Calu3 (cell line): ENCODE measurements at regions not wholly inside any gene's neighbourhood (a gene's known extent, or its start where the extent isn't known, plus 50 kb on each side); places are given as distances from the start of the nearest gene placed in this dataset.
"Not testable (repeated sequence)": the region's sequence is repeated elsewhere in the genome, so short reads cannot be mapped to it uniquely, and the experiment has no call there.

Experiments used
- BruUV-seq: library from RNA; stranded (reverse); fragments of 400-500 nt; replicated peaks from 2 replicates; lab custom pipeline; 2021; lab: Mats Ljungman, UMichigan
- CTCF ChIA-PET: fragments of 300-600 bp; sonication (Branson Sonifier 250); formaldehyde crosslinking; loops from one replicate; lab custom pipeline; 2022; ENCODE audit warnings: antibody characterized with exemption; lab: Charles Lee
- DNase-seq: peaks from one replicate; pipeline ENCODE4 v3.0.0; 2022
- H3K27ac Mint-ChIP-seq: one replicate; pipeline ENCODE4 v1.8.0; 2022; ENCODE audit warnings: mixed read lengths; ENCODE audit not compliant: unreplicated experiment
- H3K27me3 Mint-ChIP-seq: one replicate; pipeline ENCODE4 v1.8.0; 2022; ENCODE audit warnings: mixed read lengths; ENCODE audit not compliant: unreplicated experiment
- H3K36me3 Mint-ChIP-seq: one replicate; pipeline ENCODE4 v1.8.0; 2022; ENCODE audit warnings: mild to moderate bottlenecking, moderate library complexity, mixed read lengths; ENCODE audit not compliant: insufficient read depth, unreplicated experiment
- H3K4me1 Mint-ChIP-seq: one replicate; pipeline ENCODE4 v1.8.0; 2022; ENCODE audit warnings: mild to moderate bottlenecking, low read depth, mixed read lengths; ENCODE audit not compliant: unreplicated experiment
- H3K4me3 Mint-ChIP-seq: one replicate; pipeline ENCODE4 v1.8.0; 2022; ENCODE audit warnings: mild to moderate bottlenecking, low read depth, moderate library complexity, mixed read lengths; ENCODE audit not compliant: unreplicated experiment
- H3K9me3 Mint-ChIP-seq: one replicate; pipeline ENCODE4 v1.8.0; 2022; ENCODE audit warnings: low read depth, mixed read lengths; ENCODE audit not compliant: unreplicated experiment
- intact Hi-C: fragments of 100-400 bp; cut with micrococcal nuclease; formaldehyde crosslinking; loops from one replicate; pipeline ENCODE4 v1.10.0; 2022; ENCODE audit not compliant: unreplicated experiment
- TF ChIP-seq, protein P1 (sequence below): fragments of 200-600 bp; IDR thresholded peaks from one replicate; pipeline ENCODE4 v1.8.0; 2022; ENCODE audit warnings: antibody characterized with exemption; ENCODE audit not compliant: unreplicated experiment

- DNase-seq, result no peak
- CTCF ChIA-PET, result no interaction called here
- H3K9me3 Mint-ChIP-seq, result peaks cover 8% of the 10 kb centered on the region
- peaks cover 18% of the 10 kb centered on the region for H3K4me1 Mint-ChIP-seq
- H3K4me3 Mint-ChIP-seq, result no peak overlapping the region
- intact Hi-C loops, result no loop called here
- TF ChIP-seq, protein P1, sequence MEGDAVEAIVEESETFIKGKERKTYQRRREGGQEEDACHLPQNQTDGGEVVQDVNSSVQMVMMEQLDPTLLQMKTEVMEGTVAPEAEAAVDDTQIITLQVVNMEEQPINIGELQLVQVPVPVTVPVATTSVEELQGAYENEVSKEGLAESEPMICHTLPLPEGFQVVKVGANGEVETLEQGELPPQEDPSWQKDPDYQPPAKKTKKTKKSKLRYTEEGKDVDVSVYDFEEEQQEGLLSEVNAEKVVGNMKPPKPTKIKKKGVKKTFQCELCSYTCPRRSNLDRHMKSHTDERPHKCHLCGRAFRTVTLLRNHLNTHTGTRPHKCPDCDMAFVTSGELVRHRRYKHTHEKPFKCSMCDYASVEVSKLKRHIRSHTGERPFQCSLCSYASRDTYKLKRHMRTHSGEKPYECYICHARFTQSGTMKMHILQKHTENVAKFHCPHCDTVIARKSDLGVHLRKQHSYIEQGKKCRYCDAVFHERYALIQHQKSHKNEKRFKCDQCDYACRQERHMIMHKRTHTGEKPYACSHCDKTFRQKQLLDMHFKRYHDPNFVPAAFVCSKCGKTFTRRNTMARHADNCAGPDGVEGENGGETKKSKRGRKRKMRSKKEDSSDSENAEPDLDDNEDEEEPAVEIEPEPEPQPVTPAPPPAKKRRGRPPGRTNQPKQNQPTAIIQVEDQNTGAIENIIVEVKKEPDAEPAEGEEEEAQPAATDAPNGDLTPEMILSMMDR, result no peak
- no peak overlapping the region for H3K27ac Mint-ChIP-seq
- no TSS peak for BruUV-seq
- H3K27me3 Mint-ChIP-seq, result peaks cover 3% of the 10 kb centered on the region
- H3K36me3 Mint-ChIP-seq, result peaks cover 7% of the 10 kb centered on the region
Observed at GRCh38 chr2:18046017-18046416, 167.6 kb downstream of the KCNS3 start.

DNA sequence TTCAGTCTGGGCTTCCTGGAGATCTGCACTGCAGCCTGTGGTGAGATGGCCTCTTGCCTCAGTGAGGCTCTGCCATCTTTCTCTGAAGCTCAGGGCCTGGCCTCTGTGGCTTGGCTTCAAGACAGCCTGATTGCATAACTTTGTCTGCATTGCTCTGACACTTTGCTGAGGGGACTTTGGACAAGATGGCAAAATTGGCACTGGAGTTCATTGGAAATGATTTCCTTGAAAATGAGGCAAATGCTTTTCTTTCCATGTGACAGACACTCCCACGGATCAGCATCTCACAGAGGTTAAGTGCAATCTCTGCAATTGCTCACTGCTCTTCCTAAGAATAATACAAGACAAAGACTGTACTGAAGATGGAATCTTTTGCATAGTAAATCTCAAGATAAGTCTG is 166.8 kb downstream of the KCNS3 start:
- no peak for DNase-seq
- intact Hi-C loops, result no loop called here

GRCh38 chr2:18017381-18017780 is 138.9 kb downstream of the KCNS3 start:
- H3K27ac Mint-ChIP-seq, intact Hi-C loops, H3K27me3 Mint-ChIP-seq, H3K4me3 Mint-ChIP-seq, H3K36me3 Mint-ChIP-seq, H3K4me1 Mint-ChIP-seq, BruUV-seq, DNase-seq, CTCF ChIA-PET: not testable (repeated sequence)
- peaks cover 12% of the 10 kb centered on the region for H3K9me3 Mint-ChIP-seq

More for the DNA sequence above, 166.8 kb downstream of the KCNS3 start:
- Mint-ChIP-seq H3K27me3 (no peaks in the 10 kb centered on the region), H3K4me3 (no peak overlapping the region), H3K4me1 (peaks cover 18% of the 10 kb centered on the region), H3K9me3 (peaks cover 8% of the 10 kb centered on the region), H3K36me3 (peaks cover 7% of the 10 kb centered on the region), H3K27ac (no peak overlapping the region)
- BruUV-seq, result no TSS peak
- TF ChIP-seq, protein P1, result no peak
- CTCF ChIA-PET, result no interaction called here

DNA sequence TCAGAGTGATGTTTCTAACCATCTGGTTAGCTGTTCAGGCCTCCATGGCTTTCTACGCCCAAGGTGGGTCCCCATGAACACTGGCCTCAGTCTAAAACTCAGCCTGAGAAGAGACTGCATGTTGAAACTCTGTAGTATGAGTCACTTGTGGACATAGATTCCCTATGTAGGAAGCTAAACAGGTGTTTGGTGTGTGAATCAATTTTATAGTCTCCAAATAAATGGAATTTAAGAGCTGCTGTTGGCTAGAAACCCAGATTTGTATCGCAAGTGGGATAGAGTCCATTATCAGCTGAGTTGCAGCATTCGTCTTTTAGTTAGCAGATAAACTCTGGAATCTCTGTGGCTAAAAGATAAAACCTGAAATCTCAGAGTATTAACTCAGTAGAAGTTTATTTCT is 131.4 kb downstream of the KCNS3 start:
- Mint-ChIP-seq H3K9me3 (peaks cover 7% of the 10 kb centered on the region), H3K27me3 (no peaks in the 10 kb centered on the region), H3K4me1 (no peaks in the 10 kb centered on the region), H3K27ac (no peak overlapping the region), H3K4me3 (no peak overlapping the region), H3K36me3 (no peaks in the 10 kb centered on the region)
- no TSS peak for BruUV-seq
- CTCF ChIA-PET, result no interaction called here
- TF ChIP-seq, protein P1, result no peak
- intact Hi-C loops, result no loop called here
- no peak for DNase-seq

DNA sequence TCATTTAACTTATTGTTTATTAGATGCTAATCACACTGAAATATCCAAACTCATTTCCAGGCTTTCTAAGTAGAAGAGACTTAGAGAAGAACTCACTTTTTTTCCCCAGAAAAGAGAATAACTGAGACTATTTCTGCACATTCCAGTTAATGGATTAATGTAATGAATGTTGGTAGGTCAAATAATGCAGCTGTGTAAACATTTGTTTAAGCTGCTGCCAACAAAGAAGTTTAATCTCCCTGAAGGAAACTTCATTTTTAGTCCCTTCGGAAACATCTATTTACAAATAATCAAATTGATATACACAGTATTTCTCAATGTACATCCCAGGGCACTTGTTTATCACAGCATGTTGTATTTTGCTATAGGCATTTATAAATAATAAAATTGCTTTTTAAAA is 126.9 kb downstream of the KCNS3 start:
- no TSS peak for BruUV-seq

More for the DNA sequence above, 126.9 kb downstream of the KCNS3 start:
- TF ChIP-seq, protein P1, result no peak
- Mint-ChIP-seq H3K27me3 (no peaks in the 10 kb centered on the region), H3K27ac (no peak overlapping the region), H3K9me3 (peaks cover 7% of the 10 kb centered on the region), H3K4me1 (no peaks in the 10 kb centered on the region), H3K4me3 (no peak overlapping the region), H3K36me3 (no peaks in the 10 kb centered on the region)
- no peak for DNase-seq
- CTCF ChIA-PET, result no interaction called here
- intact Hi-C loops, result no loop called here
